Epithelial cell of esophagus (primary cell): ENCODE measurements at regions not wholly inside any gene's neighbourhood (a gene's known extent, or its start where the extent isn't known, plus 50 kb on each side); places are given as distances from the start of the nearest gene placed in this dataset.

Source experiments
- DNase-seq: peaks from one replicate; pipeline ENCODE4 v3.0.0; 2010; ENCODE audit warnings: low read depth
- H3K4me3 ChIP-seq: 2 replicates; pipeline ENCODE4 v1.5.1; 2011; ENCODE audit warnings: mild to moderate bottlenecking, low read length, control low read depth
- TF ChIP-seq, protein P1 (sequence below): IDR thresholded peaks from 2 replicates; pipeline ENCODE4 v1.5.1; 2011; ENCODE audit warnings: low read depth, mild to moderate bottlenecking, low read length, control low read depth, inconsistent platforms; ENCODE audit not compliant: insufficient read depth; ENCODE audit errors: missing control alignments

DNA sequence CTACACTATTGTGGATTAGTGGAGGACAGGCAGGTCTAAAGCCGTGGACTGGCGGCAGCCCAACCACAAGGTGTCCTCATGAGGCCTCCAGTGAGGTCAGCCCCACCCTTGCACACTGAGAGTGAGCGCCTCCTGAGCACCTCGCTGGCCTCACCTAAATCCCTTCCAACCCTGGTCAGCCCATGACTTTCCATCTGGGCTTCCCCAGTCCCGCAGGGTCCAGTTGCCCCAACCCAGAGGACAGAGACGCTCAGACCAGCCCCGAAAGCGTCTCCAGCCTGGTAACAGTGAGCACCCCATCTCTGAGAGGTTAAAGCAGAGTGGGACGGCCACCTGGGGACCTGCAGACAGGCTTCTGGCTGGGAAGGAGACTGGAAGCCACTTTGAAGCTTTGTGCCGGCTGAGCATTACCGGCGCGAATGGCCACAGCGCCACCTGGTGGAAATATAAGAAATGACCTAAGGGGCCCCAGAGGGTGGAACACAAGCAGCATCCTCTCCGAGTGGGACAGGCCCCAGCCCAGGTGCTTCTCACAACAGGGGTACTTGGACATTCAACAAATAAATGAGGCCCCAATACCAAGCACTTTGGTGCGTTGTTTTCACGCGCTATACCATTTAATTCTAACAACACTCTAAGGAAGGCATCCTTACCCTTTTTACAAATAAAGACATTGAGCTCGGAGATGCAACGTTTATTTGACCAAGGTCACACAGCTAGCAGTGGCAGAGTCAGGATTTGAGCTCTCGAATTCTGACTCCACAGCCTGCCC, 65.7 kb upstream of the TOP1 start:
- H3K4me3 ChIP-seq: no peak overlapping the region
- TF ChIP-seq, protein P1, sequence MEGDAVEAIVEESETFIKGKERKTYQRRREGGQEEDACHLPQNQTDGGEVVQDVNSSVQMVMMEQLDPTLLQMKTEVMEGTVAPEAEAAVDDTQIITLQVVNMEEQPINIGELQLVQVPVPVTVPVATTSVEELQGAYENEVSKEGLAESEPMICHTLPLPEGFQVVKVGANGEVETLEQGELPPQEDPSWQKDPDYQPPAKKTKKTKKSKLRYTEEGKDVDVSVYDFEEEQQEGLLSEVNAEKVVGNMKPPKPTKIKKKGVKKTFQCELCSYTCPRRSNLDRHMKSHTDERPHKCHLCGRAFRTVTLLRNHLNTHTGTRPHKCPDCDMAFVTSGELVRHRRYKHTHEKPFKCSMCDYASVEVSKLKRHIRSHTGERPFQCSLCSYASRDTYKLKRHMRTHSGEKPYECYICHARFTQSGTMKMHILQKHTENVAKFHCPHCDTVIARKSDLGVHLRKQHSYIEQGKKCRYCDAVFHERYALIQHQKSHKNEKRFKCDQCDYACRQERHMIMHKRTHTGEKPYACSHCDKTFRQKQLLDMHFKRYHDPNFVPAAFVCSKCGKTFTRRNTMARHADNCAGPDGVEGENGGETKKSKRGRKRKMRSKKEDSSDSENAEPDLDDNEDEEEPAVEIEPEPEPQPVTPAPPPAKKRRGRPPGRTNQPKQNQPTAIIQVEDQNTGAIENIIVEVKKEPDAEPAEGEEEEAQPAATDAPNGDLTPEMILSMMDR: peak; percentile 80
- DNase-seq: peak; percentile 69

DNA sequence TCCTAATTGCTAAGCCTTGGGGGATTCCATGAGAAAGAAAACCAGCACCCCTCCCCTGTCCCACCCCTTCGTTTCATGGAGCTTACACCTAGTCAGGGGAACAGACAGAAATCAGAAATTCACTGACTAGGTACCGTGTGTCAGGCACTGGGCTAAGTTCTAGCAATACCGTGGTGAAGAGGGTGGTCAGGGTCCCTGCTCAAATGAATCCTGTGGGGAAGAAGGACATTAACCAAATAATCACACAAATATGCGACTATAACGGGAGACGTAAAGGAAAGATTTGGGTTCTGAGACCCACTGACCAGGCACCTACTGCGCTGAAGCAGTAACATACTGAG, 65.1 kb upstream of the TOP1 start:
- TF ChIP-seq, protein P1: no peak
- DNase-seq: no peak
- no peak overlapping the region for H3K4me3 ChIP-seq

DNA sequence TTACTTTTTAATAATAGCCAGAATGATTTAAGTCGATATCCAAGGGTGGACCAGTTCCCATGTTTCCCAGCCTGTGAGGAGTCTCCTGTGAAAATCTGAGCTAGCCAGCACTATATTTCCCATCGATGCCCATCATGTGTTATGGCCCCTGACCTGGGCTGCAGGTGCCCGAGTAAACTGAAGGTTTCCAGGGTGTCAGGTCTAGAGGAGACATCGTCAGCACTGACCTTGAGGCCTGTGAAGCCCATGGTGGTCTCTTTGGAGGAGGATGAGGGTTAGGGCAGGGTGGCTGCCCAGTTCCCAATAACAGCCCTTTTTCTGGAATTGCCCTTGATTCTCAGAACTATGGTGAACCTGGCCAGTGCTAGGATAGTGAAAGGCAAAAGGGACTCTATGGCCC, 63.0 kb upstream of the TOP1 start:
- TF ChIP-seq, protein P1: no peak

DNA sequence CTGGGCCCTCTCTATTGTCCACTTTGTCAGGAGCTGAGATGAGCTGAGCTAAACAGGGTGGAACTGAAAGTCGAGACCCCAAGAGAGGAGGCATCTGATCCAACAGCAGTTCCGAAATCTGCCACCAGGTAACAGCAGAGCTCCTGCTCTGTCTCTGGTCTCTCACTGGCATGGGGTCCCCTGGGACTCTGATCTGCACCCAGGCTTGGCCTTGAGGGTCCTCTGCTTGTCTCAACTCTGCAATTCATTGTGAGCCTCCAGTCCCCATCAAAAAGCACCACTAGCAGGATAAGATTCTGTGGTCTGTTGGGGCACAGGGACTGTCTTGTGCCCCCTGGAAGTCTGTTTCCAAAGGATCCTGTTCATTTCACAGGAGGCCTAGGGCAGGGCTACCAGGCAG, 62.5 kb upstream of the TOP1 start:
- H3K4me3 ChIP-seq: no peak overlapping the region
- TF ChIP-seq, protein P1: peak; percentile 44
- DNase-seq: no peak

More for the DNA sequence above, 63.0 kb upstream of the TOP1 start:
- no peak for DNase-seq
- no peak overlapping the region for H3K4me3 ChIP-seq

DNA sequence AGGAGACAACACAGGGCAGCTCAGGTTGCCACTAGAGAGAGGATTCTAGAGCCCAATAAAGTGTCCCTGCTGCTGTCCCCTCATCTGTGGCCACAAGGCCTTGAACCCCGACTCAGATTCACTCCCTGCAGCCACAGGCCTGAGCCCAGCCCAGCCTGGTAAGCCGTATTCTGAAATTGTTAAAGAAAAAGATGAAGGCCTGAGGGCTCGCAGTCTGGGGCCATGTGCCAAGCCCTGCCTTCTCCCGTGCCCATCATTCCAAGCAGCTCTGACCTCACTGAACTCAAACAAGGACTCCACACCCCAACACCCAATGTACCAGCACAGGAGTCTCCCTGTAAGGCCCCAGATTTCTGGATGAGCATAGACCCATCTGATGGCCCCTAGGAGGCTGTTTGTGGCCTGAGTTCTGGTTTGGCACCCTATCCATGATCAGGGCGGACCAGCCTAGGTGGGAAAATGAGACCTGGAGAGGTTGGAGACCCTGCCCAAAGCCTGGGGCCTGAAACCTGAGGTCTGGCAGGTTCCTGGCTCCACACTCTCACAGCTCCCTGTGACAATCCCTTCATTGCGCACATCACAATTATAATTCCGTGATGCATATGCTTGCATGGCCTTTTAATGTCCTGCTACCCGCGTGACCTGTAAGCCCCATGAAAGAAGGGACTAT, 62.0 kb upstream of the TOP1 start:
- H3K4me3 ChIP-seq: no peak overlapping the region
- TF ChIP-seq, protein P1: no peak
- no peak for DNase-seq

DNA sequence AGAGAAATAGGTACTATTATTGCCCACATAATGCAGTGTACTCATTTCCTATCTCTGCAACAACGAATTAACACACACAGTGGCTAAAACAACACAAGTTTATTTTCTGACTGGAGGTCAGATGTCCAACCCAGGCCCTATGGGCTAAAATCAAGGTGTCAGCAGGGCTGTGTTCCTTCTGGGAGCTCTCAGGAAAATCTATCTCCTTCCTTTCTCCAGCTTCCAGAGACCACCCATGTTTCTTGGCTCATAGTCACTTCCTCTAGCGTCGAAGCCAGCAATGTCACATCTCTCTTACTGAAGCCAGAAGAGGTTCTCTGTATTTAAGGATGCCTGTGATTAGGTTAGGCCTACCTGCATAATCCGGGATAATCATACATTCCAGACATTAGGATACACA, 60.9 kb upstream of the TOP1 start:
- no peak overlapping the region for H3K4me3 ChIP-seq
- TF ChIP-seq, protein P1: no peak
- no peak for DNase-seq
